ENCODE measurements at regions not wholly inside any gene's neighbourhood (a gene's known extent, or its start where the extent isn't known, plus 50 kb on each side); places are given as distances from the start of the nearest gene placed in this dataset.

- Histone ChIP-seq H4K91ac (ENCODE audit: low read depth, low read length, poor library complexity) (no peak overlapping the region), H2BK15ac (ENCODE audit: low read length) (no peak overlapping the region), H3K4ac (ENCODE audit: low read length) (no peak overlapping the region), H3K9ac (ENCODE audit: low read depth, low read length, poor library complexity) (no peak overlapping the region), H3K23ac (ENCODE audit: low read depth, low read length, poor library complexity) (no peak overlapping the region), H2BK12ac (ENCODE audit: low read length) (no peak overlapping the region), H4K8ac (ENCODE audit: low read depth, low read length) (no peak overlapping the region), H3K9me3 (replicated peaks in 1 of 2; ENCODE audit: control insufficient read depth in 2 of 2, insufficient read depth in 1 of 2, low read depth in 1 of 2, low read length in 2 of 2) (peaks cover 6 to 12% of the 10 kb centered on the region in 2 donors), H3K14ac (ENCODE audit: low read length) (no peak overlapping the region), H3K18ac (ENCODE audit: low read length) (no peak overlapping the region), H3K4me1 (ENCODE audit: control insufficient read depth in 2 of 2, insufficient read depth in 1 of 2, low read depth in 1 of 2, low read length in 2 of 2) (peaks cover 0 to 2% of the 10 kb centered on the region in 2 donors), H2AK5ac (ENCODE audit: low read depth, low read length) (no peak overlapping the region), H3K36me3 (replicated peaks in 1 of 2; ENCODE audit: control insufficient read depth in 2 of 2, insufficient read depth in 2 of 2, low read length in 2 of 2) (peaks cover 0 to 2% of the 10 kb centered on the region in 2 donors), H2BK5ac (ENCODE audit: low read length) (no peak overlapping the region), H2BK120ac (ENCODE audit: low read depth, low read length) (no peak overlapping the region), H3K4me3 (ENCODE audit: low read length in 2 of 2) (no peak overlapping the region), H3K27ac (replicated peaks; ENCODE audit: low read length) (no peak overlapping the region), H3K4me2 (ENCODE audit: insufficient read depth, low read length, poor library complexity, severe bottlenecking) (no peak overlapping the region), H3K27me3 (ENCODE audit: control insufficient read depth in 3 of 3, insufficient read depth in 3 of 3, low read depth in 1 of 3, low read length in 3 of 3) (no peaks in the 10 kb centered on the region), H3K79me1 (ENCODE audit: low read depth, low read length) (no peaks in the 10 kb centered on the region), H2AFZ (ENCODE audit: low read length) (no peak overlapping the region)
- DNase-seq (ENCODE audit: low spot score): no peak
- WGBS, 2 donors (ENCODE audit: extremely low coverage in 2 of 2, insufficient read length in 2 of 2, insufficient replicate concordance in 1 of 2): no CpG with 5 or more reads among the region's 2 CpGs
Measured at GRCh38 chr10:57098146-57098545, 737.1 kb upstream of the ZWINT start.

GRCh38 chr10:57096044-57096443, 735.0 kb upstream of the ZWINT start:
- H2AK5ac ChIP-seq (ENCODE audit: low read depth, low read length): no peak overlapping the region
- no peak overlapping the region for H3K4ac ChIP-seq (ENCODE audit: low read length)
- no peak overlapping the region for H3K14ac ChIP-seq (ENCODE audit: low read length)
- H2BK120ac ChIP-seq (ENCODE audit: low read depth, low read length): no peak overlapping the region
- H3K79me1 ChIP-seq (ENCODE audit: low read depth, low read length): no peaks in the 10 kb centered on the region
- no peak overlapping the region for H2AFZ ChIP-seq (ENCODE audit: low read length)
- no peak overlapping the region for H3K18ac ChIP-seq (ENCODE audit: low read length)
- H3K27me3 ChIP-seq (ENCODE audit: control insufficient read depth in 3 of 3, insufficient read depth in 3 of 3, low read depth in 1 of 3, low read length in 3 of 3): no peaks in the 10 kb centered on the region
- no peak overlapping the region for H4K91ac ChIP-seq (ENCODE audit: low read depth, low read length, poor library complexity)
- DNase-seq (ENCODE audit: low spot score): no peak
- no peak overlapping the region for H3K4me2 ChIP-seq (ENCODE audit: insufficient read depth, low read length, poor library complexity, severe bottlenecking)
- H3K23ac ChIP-seq (ENCODE audit: low read depth, low read length, poor library complexity): no peak overlapping the region
- no CpG with 5 or more reads among the region's 3 CpGs for WGBS, 2 donors (ENCODE audit: extremely low coverage in 2 of 2, insufficient read length in 2 of 2, insufficient replicate concordance in 1 of 2)
- no peaks in the 10 kb centered on the region for H3K4me1 ChIP-seq (ENCODE audit: control insufficient read depth in 2 of 2, insufficient read depth in 1 of 2, low read depth in 1 of 2, low read length in 2 of 2)
- no peak overlapping the region for H2BK12ac ChIP-seq (ENCODE audit: low read length)
- no peak overlapping the region for H3K9ac ChIP-seq (ENCODE audit: low read depth, low read length, poor library complexity)
- peak overlapping the region in 1 of 2 donors; percentile 5 for H3K4me3 ChIP-seq (ENCODE audit: low read length in 2 of 2)
- no peak overlapping the region for H2BK5ac ChIP-seq (ENCODE audit: low read length)
- no peak overlapping the region for H4K8ac ChIP-seq (ENCODE audit: low read depth, low read length)
- H3K36me3 ChIP-seq (replicated peaks in 1 of 2; ENCODE audit: control insufficient read depth in 2 of 2, insufficient read depth in 2 of 2, low read length in 2 of 2): no peaks in the 10 kb centered on the region
- H3K9me3 ChIP-seq (replicated peaks in 1 of 2; ENCODE audit: control insufficient read depth in 2 of 2, insufficient read depth in 1 of 2, low read depth in 1 of 2, low read length in 2 of 2): peaks cover 6 to 12% of the 10 kb centered on the region in 2 donors
- no peak overlapping the region for H2BK15ac ChIP-seq (ENCODE audit: low read length)
- no peak overlapping the region for H3K27ac ChIP-seq (replicated peaks; ENCODE audit: low read length)

GRCh38 chr10:57094965-57095364, 733.9 kb upstream of the ZWINT start:
- Histone ChIP-seq H2AK5ac (ENCODE audit: low read depth, low read length) (no peak overlapping the region), H2AFZ (ENCODE audit: low read length) (no peak overlapping the region), H3K27me3 (ENCODE audit: control insufficient read depth in 3 of 3, insufficient read depth in 3 of 3, low read depth in 1 of 3, low read length in 3 of 3) (no peaks in the 10 kb centered on the region), H3K27ac (replicated peaks; ENCODE audit: low read length) (no peak overlapping the region), H2BK12ac (ENCODE audit: low read length) (no peak overlapping the region), H3K14ac (ENCODE audit: low read length) (peak overlapping the region; percentile 56), H3K4me3 (ENCODE audit: low read length in 2 of 2) (no peak overlapping the region), H2BK5ac (ENCODE audit: low read length) (peak overlapping the region; percentile 13), H3K79me1 (ENCODE audit: low read depth, low read length) (no peaks in the 10 kb centered on the region), H3K36me3 (replicated peaks in 1 of 2; ENCODE audit: control insufficient read depth in 2 of 2, insufficient read depth in 2 of 2, low read length in 2 of 2) (no peaks in the 10 kb centered on the region), H4K8ac (ENCODE audit: low read depth, low read length) (no peak overlapping the region), H3K4me2 (ENCODE audit: insufficient read depth, low read length, poor library complexity, severe bottlenecking) (no peak overlapping the region), H3K4me1 (ENCODE audit: control insufficient read depth in 2 of 2, insufficient read depth in 1 of 2, low read depth in 1 of 2, low read length in 2 of 2) (no peaks in the 10 kb centered on the region), H4K91ac (ENCODE audit: low read depth, low read length, poor library complexity) (no peak overlapping the region), H3K18ac (ENCODE audit: low read length) (peak overlapping the region; percentile 28), H2BK15ac (ENCODE audit: low read length) (no peak overlapping the region), H3K23ac (ENCODE audit: low read depth, low read length, poor library complexity) (no peak overlapping the region), H3K9ac (ENCODE audit: low read depth, low read length, poor library complexity) (no peak overlapping the region), H3K9me3 (replicated peaks in 1 of 2; ENCODE audit: control insufficient read depth in 2 of 2, insufficient read depth in 1 of 2, low read depth in 1 of 2, low read length in 2 of 2) (peaks cover 6 to 12% of the 10 kb centered on the region in 2 donors), H3K4ac (ENCODE audit: low read length) (no peak overlapping the region), H2BK120ac (ENCODE audit: low read depth, low read length) (no peak overlapping the region)
- no CpG with 5 or more reads among the region's 7 CpGs for WGBS, 2 donors (ENCODE audit: extremely low coverage in 2 of 2, insufficient read length in 2 of 2, insufficient replicate concordance in 1 of 2)
- DNase-seq (ENCODE audit: low spot score): no peak

GRCh38 chr10:57094083-57094482, 733.0 kb upstream of the ZWINT start:
- no peak overlapping the region for H3K9ac ChIP-seq (ENCODE audit: low read depth, low read length, poor library complexity)
- no peaks in the 10 kb centered on the region for H3K27me3 ChIP-seq (ENCODE audit: control insufficient read depth in 3 of 3, insufficient read depth in 3 of 3, low read depth in 1 of 3, low read length in 3 of 3)
- H2BK5ac ChIP-seq (ENCODE audit: low read length): no peak overlapping the region
- no peaks in the 10 kb centered on the region for H3K79me1 ChIP-seq (ENCODE audit: low read depth, low read length)
- H3K36me3 ChIP-seq (replicated peaks in 1 of 2; ENCODE audit: control insufficient read depth in 2 of 2, insufficient read depth in 2 of 2, low read length in 2 of 2): no peaks in the 10 kb centered on the region
- no peak overlapping the region for H4K91ac ChIP-seq (ENCODE audit: low read depth, low read length, poor library complexity)
- no peak overlapping the region for H3K4me2 ChIP-seq (ENCODE audit: insufficient read depth, low read length, poor library complexity, severe bottlenecking)
- H3K27ac ChIP-seq (replicated peaks; ENCODE audit: low read length): no peak overlapping the region
- H3K23ac ChIP-seq (ENCODE audit: low read depth, low read length, poor library complexity): no peak overlapping the region
- H3K18ac ChIP-seq (ENCODE audit: low read length): no peak overlapping the region
- no peak overlapping the region for H2BK120ac ChIP-seq (ENCODE audit: low read depth, low read length)
- H3K4me3 ChIP-seq (ENCODE audit: low read length in 2 of 2): no peak overlapping the region
- H2AFZ ChIP-seq (ENCODE audit: low read length): no peak overlapping the region
- no peak overlapping the region for H3K14ac ChIP-seq (ENCODE audit: low read length)
- H2BK15ac ChIP-seq (ENCODE audit: low read length): no peak overlapping the region
- DNase-seq (ENCODE audit: low spot score): no peak
- H3K4ac ChIP-seq (ENCODE audit: low read length): no peak overlapping the region
- H3K9me3 ChIP-seq (replicated peaks in 1 of 2; ENCODE audit: control insufficient read depth in 2 of 2, insufficient read depth in 1 of 2, low read depth in 1 of 2, low read length in 2 of 2): peaks cover 6 to 12% of the 10 kb centered on the region in 2 donors
- H4K8ac ChIP-seq (ENCODE audit: low read depth, low read length): no peak overlapping the region
- H2BK12ac ChIP-seq (ENCODE audit: low read length): no peak overlapping the region
- no peaks in the 10 kb centered on the region for H3K4me1 ChIP-seq (ENCODE audit: control insufficient read depth in 2 of 2, insufficient read depth in 1 of 2, low read depth in 1 of 2, low read length in 2 of 2)
- H2AK5ac ChIP-seq (ENCODE audit: low read depth, low read length): no peak overlapping the region
